ENCODE measurements at regions not wholly inside any gene's neighbourhood (a gene's known extent, or its start where the extent isn't known, plus 50 kb on each side); places are given as distances from the start of the nearest gene placed in this dataset.

DNA sequence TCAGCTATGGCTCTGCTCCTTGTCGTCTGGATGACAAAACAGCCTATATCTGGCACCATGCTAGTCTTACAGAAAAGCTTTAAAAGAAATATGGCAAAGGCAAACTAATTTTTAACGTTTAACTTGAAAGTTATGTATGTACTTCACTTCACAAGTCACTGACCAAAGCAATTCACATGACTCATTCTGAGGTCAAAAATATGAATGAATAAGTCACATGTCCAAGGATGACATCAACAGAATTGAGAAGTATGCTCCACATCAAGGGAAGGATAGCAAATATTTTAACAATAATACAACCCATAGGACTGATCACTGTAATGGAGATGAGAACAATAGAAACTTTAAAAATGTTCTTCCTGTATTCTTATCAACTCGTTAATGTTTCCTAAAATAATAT, 1072.6 kb upstream of the NUDT12 start:
- H3K36me3 ChIP-seq (ENCODE audit: control insufficient read depth, insufficient read depth, low read length): no peaks in the 10 kb centered on the region
- DNase-seq (ENCODE audit: low read depth): peak; percentile 57
- TF ChIP-seq, protein P1, sequence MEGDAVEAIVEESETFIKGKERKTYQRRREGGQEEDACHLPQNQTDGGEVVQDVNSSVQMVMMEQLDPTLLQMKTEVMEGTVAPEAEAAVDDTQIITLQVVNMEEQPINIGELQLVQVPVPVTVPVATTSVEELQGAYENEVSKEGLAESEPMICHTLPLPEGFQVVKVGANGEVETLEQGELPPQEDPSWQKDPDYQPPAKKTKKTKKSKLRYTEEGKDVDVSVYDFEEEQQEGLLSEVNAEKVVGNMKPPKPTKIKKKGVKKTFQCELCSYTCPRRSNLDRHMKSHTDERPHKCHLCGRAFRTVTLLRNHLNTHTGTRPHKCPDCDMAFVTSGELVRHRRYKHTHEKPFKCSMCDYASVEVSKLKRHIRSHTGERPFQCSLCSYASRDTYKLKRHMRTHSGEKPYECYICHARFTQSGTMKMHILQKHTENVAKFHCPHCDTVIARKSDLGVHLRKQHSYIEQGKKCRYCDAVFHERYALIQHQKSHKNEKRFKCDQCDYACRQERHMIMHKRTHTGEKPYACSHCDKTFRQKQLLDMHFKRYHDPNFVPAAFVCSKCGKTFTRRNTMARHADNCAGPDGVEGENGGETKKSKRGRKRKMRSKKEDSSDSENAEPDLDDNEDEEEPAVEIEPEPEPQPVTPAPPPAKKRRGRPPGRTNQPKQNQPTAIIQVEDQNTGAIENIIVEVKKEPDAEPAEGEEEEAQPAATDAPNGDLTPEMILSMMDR (IDR thresholded peaks at IDR 0.05; ENCODE audit: insufficient read depth, low read length, poor library complexity, severe bottlenecking): no peak

DNA sequence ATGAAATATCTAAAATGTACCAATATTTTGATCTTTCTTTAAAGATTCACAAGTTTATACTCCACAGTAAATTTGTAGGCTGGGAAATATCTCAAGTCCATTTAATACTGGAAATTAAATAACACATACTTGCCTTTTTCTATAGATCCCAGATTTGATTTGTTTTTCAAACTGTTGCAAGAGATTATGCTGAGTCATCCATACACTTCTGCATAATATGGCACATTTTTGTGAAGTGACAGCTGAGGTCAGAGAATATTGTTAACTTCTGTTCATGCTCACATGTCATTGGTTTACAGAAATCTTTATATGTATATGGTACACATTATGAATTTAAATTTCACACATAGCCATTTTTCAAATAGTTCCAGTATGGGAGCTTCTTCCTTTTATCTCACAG, 1066.3 kb upstream of the NUDT12 start:
- Histone ChIP-seq H3K4me3 (ENCODE audit: low read depth, low read length) (no peak overlapping the region), H3K27me3 (ENCODE audit: control insufficient read depth, insufficient read depth, low read length) (no peaks in the 10 kb centered on the region), H3K36me3 (ENCODE audit: control insufficient read depth, insufficient read depth, low read length) (no peaks in the 10 kb centered on the region)
- TF ChIP-seq, protein P1 (IDR thresholded peaks at IDR 0.05; ENCODE audit: insufficient read depth, low read length, poor library complexity, severe bottlenecking): no peak
- no peak for DNase-seq (ENCODE audit: low read depth)

More for the DNA sequence above, 1072.6 kb upstream of the NUDT12 start:
- Histone ChIP-seq H3K27me3 (ENCODE audit: control insufficient read depth, insufficient read depth, low read length) (no peaks in the 10 kb centered on the region), H3K4me3 (ENCODE audit: low read depth, low read length) (no peak overlapping the region)

DNA sequence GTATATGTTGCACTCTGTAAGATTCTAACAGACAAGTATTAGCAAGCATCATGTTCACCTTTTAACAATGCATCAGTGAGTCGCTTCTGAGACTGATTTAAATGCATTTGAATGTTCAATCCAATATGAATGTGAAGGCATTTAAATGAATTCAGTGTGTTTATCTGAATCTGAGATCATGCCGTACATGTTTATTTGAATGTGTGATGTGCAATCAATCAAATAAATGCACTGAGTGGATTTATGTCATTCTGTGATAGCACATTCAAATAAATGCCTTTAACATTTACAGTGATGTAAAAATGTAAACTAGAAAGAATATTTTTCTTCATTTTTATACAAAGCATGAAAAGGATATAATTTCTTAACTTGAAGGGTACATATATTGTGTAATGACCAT, 1063.5 kb upstream of the NUDT12 start:
- TF ChIP-seq, protein P1 (IDR thresholded peaks at IDR 0.05; ENCODE audit: insufficient read depth, low read length, poor library complexity, severe bottlenecking): no peak
- H3K36me3 ChIP-seq (ENCODE audit: control insufficient read depth, insufficient read depth, low read length): no peaks in the 10 kb centered on the region
- no peaks in the 10 kb centered on the region for H3K27me3 ChIP-seq (ENCODE audit: control insufficient read depth, insufficient read depth, low read length)
- no peak for DNase-seq (ENCODE audit: low read depth)
- H3K4me3 ChIP-seq (ENCODE audit: low read depth, low read length): no peak overlapping the region

DNA sequence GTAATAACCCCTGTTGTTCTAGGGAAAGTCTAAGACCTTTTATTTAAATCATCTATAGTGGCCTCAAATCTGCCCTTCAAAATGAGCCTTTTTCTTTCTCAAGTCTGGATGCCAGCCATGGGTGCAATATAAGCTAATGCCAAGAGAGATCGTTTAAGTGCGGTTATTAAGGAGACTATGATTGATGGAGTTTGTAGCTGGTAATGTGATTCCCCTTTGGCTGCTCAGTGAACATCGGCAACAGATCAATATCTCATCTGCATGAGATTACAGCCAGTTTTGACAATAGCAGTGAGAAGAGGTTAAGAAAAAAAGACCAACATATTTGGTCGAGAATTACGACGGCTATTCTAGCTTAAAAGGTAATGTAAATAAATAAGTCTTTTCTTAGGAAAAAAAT, 1049.4 kb upstream of the NUDT12 start:
- H3K27me3 ChIP-seq (ENCODE audit: control insufficient read depth, insufficient read depth, low read length): no peaks in the 10 kb centered on the region
- no peaks in the 10 kb centered on the region for H3K36me3 ChIP-seq (ENCODE audit: control insufficient read depth, insufficient read depth, low read length)
- TF ChIP-seq, protein P1 (IDR thresholded peaks at IDR 0.05; ENCODE audit: insufficient read depth, low read length, poor library complexity, severe bottlenecking): no peak
- DNase-seq (ENCODE audit: low read depth): no peak
- no peak overlapping the region for H3K4me3 ChIP-seq (ENCODE audit: low read depth, low read length)

DNA sequence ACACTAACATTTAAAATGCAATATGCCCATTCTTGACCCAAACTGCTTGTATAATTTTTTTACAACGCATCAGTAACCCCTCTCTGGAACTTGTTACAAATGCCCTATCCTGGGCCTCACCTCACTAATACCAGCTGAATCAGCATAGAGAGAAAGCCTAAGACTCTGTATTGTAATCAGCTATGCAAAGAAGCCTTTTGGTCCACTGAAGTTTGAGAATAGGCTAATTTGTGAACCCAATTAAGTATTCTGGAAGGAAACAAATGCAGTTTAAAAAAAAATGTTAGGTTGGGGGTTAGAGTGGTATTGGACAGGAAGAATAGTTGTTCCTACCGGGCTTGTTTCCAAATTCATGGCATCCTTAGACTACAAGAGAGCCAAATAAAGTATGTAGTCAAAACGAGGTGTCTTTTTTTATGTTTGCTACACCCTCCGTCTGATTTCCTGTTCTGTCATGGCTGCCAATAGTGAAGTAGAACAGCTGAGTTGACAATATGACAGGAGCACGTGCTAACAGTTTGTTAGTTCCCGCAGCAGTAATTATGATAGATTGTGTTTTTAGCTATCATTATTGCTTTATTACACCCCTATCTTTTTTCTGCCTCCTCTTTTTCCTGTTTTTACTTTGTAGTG, 1048.7 kb upstream of the NUDT12 start:
- no peaks in the 10 kb centered on the region for H3K27me3 ChIP-seq (ENCODE audit: control insufficient read depth, insufficient read depth, low read length)
- no peaks in the 10 kb centered on the region for H3K36me3 ChIP-seq (ENCODE audit: control insufficient read depth, insufficient read depth, low read length)
- TF ChIP-seq, protein P1 (IDR thresholded peaks at IDR 0.05; ENCODE audit: insufficient read depth, low read length, poor library complexity, severe bottlenecking): no peak
- H3K4me3 ChIP-seq (ENCODE audit: low read depth, low read length): no peak overlapping the region
- DNase-seq (ENCODE audit: low read depth): no peak

DNA sequence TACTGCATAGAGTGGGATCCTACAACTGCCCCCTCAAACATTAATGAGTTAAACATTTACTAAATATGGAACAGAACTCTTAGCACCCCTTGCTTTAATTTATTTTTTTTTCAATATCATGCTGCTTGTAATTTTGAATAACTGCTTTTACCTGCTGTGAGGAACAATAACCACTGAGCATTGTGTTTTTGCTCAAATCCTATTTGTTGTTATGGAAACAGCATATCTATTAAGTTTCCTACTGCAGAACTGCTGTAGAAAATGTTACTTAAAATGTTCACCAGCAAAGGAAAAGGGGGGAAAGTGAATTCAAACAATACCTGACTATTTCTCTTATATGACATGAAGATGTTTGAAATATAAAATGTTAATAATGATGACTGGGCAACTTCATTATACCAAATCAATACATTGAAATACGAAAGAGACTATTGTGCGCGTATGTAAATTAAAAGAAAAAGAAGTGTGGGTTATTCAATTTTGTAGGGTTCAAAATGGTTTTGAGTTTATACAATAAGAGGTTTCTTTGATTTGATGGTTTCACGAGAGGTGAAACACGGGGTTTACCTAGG, 1043.8 kb upstream of the NUDT12 start:
- TF ChIP-seq, protein P1 (IDR thresholded peaks at IDR 0.05; ENCODE audit: insufficient read depth, low read length, poor library complexity, severe bottlenecking): no peak
- no peaks in the 10 kb centered on the region for H3K36me3 ChIP-seq (ENCODE audit: control insufficient read depth, insufficient read depth, low read length)
- no peaks in the 10 kb centered on the region for H3K27me3 ChIP-seq (ENCODE audit: control insufficient read depth, insufficient read depth, low read length)
- no peak overlapping the region for H3K4me3 ChIP-seq (ENCODE audit: low read depth, low read length)
- DNase-seq (ENCODE audit: low read depth): no peak
